ENCODE measurements at regions not wholly inside any gene's neighbourhood (a gene's known extent, or its start where the extent isn't known, plus 50 kb on each side); places are given as distances from the start of the nearest gene placed in this dataset.
A peak's percentile ranks its signal among the peaks of the same experiment; 100 is the strongest.

DNA sequence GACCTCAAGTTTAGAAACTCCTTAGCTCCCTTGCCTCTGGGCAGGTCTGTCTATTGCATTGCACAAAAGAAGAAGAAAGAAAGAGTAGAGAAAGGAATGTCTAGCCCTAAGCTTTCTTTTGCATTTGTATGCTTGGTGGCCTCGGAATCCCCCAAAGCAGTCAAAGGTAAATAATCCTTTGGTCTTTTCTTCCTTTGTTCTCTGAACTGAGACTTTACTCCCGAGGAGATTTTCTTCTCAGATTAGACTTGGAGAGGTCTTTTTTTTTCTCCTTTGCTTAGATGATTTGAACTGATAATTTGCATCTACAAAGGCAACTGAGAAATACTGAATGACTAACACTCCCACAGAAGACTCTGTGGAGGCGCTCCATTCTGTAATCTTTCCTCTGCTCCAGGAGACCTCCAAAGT lies 93.2 kb downstream of the AKR1D1 start:
- no peak overlapping the region for H3K27ac ChIP-seq
- no peaks in the 10 kb centered on the region for H3K27me3 ChIP-seq (replicated peaks; ENCODE audit: insufficient read depth)
- no peak for TF ChIP-seq POLR2A (IDR thresholded peaks at IDR 0.05)
- TF ChIP-seq POLR2AphosphoS5 (IDR thresholded peaks at IDR 0.05), result no peak
- TF ChIP-seq, protein P1, sequence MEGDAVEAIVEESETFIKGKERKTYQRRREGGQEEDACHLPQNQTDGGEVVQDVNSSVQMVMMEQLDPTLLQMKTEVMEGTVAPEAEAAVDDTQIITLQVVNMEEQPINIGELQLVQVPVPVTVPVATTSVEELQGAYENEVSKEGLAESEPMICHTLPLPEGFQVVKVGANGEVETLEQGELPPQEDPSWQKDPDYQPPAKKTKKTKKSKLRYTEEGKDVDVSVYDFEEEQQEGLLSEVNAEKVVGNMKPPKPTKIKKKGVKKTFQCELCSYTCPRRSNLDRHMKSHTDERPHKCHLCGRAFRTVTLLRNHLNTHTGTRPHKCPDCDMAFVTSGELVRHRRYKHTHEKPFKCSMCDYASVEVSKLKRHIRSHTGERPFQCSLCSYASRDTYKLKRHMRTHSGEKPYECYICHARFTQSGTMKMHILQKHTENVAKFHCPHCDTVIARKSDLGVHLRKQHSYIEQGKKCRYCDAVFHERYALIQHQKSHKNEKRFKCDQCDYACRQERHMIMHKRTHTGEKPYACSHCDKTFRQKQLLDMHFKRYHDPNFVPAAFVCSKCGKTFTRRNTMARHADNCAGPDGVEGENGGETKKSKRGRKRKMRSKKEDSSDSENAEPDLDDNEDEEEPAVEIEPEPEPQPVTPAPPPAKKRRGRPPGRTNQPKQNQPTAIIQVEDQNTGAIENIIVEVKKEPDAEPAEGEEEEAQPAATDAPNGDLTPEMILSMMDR (IDR thresholded peaks at IDR 0.05), result no peak
- H3K4me3 ChIP-seq, result no peak overlapping the region
- DNase-seq (ENCODE audit: low spot score), result no peak
- 25% methylated on average over 3 of the region's 3 CpGs for WGBS
- no peaks in the 10 kb centered on the region for H3K9me3 ChIP-seq
- no peaks in the 10 kb centered on the region for H3K36me3 ChIP-seq
- intact Hi-C loops (cut with DNase I), result loop anchor here (10.0 kb wide), 1 partner anchor 565 kb away; no protein-coding TSS in a partner anchor
- no peaks in the 10 kb centered on the region for H3K4me1 ChIP-seq (replicated peaks)

DNA sequence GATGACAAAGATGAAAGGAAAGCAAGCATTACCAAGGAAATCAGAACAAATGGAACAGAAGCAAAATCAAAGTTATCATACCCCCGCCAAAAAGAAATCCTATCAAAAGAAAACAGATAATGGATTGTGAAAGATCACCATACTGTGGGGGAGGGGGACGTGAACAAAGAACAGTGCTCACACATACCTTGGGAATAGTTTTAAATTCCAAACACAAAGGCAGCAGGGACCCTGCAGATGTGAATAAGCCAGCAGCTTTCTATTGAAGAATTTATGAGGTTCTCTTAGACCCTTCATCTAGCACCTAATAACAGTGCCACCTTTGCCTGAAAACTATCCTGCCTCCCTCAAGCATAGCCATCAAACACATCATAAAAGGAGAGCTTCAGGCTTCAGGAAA lies 94.0 kb downstream of the AKR1D1 start:
- intact Hi-C loops (cut with DNase I), result no loop called here
- Histone ChIP-seq H3K27me3 (replicated peaks; ENCODE audit: insufficient read depth) (no peaks in the 10 kb centered on the region), H3K27ac (no peak overlapping the region), H3K4me1 (replicated peaks) (no peaks in the 10 kb centered on the region), H3K9me3 (no peaks in the 10 kb centered on the region), H3K4me3 (no peak overlapping the region), H3K36me3 (no peaks in the 10 kb centered on the region)
- TF ChIP-seq, protein P1 (IDR thresholded peaks at IDR 0.05), result no peak
- TF ChIP-seq POLR2AphosphoS5 (IDR thresholded peaks at IDR 0.05), result no peak
- TF ChIP-seq POLR2A (IDR thresholded peaks at IDR 0.05), result no peak
- WGBS, result 14% methylated on average over 2 of the region's 2 CpGs
- DNase-seq (ENCODE audit: low spot score), result no peak

DNA sequence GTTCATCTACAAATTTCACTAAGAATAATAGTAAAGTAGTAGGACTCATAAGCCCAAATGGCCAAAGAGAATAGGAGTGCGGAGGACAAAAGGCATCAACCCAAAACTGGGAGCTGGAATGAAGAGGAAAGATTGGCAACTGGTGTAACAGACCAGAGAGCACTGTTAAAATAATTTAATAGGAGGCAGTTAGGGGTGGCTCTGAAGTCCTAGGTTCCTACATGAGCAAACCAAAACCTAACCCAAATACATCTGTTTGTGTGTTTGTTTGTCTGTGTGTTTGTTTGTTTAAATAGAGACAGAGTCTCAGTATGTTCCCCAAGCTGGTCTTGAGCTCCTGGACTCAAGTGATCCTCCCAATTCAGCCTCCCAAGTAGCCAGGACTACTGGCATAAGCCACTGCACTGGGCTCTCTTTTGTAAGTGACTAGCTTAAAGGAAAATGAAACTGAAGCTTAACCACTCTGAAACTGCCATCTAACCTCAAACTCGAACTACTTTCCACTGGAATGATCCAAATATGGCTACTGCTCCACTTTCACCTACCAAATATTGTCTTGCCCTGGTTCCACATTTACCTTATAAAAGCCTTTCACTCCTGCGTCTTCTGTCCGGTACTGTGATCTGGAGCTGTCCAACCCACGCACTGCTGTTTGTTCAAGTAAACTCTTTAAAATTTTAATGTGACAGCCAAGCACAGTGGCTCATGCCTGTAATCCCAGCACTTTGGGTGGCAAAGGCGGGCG lies 94.9 kb downstream of the AKR1D1 start:
- 47% methylated on average over 7 of the region's 7 CpGs for WGBS
- peak; percentile 54 for TF ChIP-seq POLR2AphosphoS5 (IDR thresholded peaks at IDR 0.05)
- TF ChIP-seq, protein P1 (IDR thresholded peaks at IDR 0.05), result no peak
- no peak for TF ChIP-seq POLR2A (IDR thresholded peaks at IDR 0.05)
- no peak overlapping the region for H3K27ac ChIP-seq

DNA sequence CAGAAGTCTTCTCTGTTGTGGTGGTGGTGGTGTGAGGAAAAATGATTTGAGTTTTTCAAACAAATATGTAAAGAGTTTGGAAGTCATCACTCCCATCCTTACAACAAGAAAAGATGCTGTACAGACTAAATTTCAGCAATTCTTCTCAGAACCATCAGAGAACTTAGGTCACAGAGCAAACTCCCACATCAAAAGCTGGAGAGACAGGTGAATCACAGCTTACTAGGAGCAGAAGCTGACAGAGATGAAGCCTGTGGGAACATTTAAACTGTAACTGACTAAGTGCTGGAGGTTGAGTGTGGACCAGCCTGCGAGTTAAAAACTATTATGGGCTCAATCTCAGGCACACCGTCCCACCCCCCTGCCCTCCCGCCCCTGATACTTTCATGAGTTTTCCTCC lies 97.3 kb downstream of the AKR1D1 start:
- H3K4me1 ChIP-seq (replicated peaks), result no peaks in the 10 kb centered on the region
- no peak overlapping the region for H3K27ac ChIP-seq
- DNase-seq (ENCODE audit: low spot score), result no peak
- no peak for TF ChIP-seq POLR2AphosphoS5 (IDR thresholded peaks at IDR 0.05)
- no peak for TF ChIP-seq POLR2A (IDR thresholded peaks at IDR 0.05)
- TF ChIP-seq, protein P1 (IDR thresholded peaks at IDR 0.05), result no peak
- H3K36me3 ChIP-seq, result no peaks in the 10 kb centered on the region
- no peaks in the 10 kb centered on the region for H3K9me3 ChIP-seq
- no peaks in the 10 kb centered on the region for H3K27me3 ChIP-seq (replicated peaks; ENCODE audit: insufficient read depth)
- H3K4me3 ChIP-seq, result no peak overlapping the region
- WGBS, result 94% methylated on average over 3 of the region's 3 CpGs
- intact Hi-C loops (cut with DNase I), result no loop called here

More for the DNA sequence above, 94.9 kb downstream of the AKR1D1 start:
- H3K36me3 ChIP-seq, result no peaks in the 10 kb centered on the region
- no peak overlapping the region for H3K4me3 ChIP-seq
- no peaks in the 10 kb centered on the region for H3K4me1 ChIP-seq (replicated peaks)
- DNase-seq (ENCODE audit: low spot score), result peak; percentile 15
- H3K27me3 ChIP-seq (replicated peaks; ENCODE audit: insufficient read depth), result no peaks in the 10 kb centered on the region
- H3K9me3 ChIP-seq, result no peaks in the 10 kb centered on the region
- intact Hi-C loops (cut with DNase I), result no loop called here

DNA sequence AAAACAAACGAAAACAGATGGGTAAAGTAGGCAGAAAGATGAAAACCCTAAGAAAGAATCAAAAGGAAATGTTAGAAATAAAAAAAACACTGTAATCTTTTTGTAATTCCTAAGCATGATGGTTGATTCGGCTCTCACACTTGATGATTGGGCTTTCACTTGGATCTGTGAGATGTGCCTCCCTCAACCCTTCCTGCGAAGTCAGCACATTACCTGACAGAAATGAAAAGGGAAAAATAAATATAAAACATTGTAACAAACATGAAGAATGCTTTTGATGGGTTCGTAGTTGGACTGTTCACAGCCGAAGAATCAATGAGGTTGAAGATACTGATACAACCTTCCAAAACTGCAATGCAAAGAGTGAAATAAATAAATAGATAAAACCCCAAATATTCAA lies 99.8 kb downstream of the AKR1D1 start:
- DNase-seq (ENCODE audit: low spot score), result no peak
- Histone ChIP-seq H3K9me3 (no peaks in the 10 kb centered on the region), H3K4me1 (replicated peaks) (no peaks in the 10 kb centered on the region), H3K36me3 (no peaks in the 10 kb centered on the region), H3K27me3 (replicated peaks; ENCODE audit: insufficient read depth) (no peaks in the 10 kb centered on the region), H3K27ac (no peak overlapping the region), H3K4me3 (no peak overlapping the region)
- TF ChIP-seq POLR2AphosphoS5 (IDR thresholded peaks at IDR 0.05), result no peak
- TF ChIP-seq POLR2A (IDR thresholded peaks at IDR 0.05), result no peak
- TF ChIP-seq, protein P1 (IDR thresholded peaks at IDR 0.05), result no peak
- intact Hi-C loops (cut with DNase I), result no loop called here
- WGBS, result 87% methylated on average over 5 of the region's 5 CpGs
